Activated T-cell treated with anti-CD3 and anti-CD28 coated beads, Interleukin-2, amount 50 U/mL, for 24 hours (primary cell): ENCODE measurements at regions not wholly inside any gene's neighbourhood (a gene's known extent, or its start where the extent isn't known, plus 50 kb on each side); places are given as distances from the start of the nearest gene placed in this dataset.
"Not testable (repeated sequence)": the region's sequence is repeated elsewhere in the genome, so short reads cannot be mapped to it uniquely, and the experiment has no call there.

Experiments
- DNase-seq: peaks from one replicate; pipeline ENCODE4 v3.0.0-alpha.2; 2020
- H3K27ac Mint-ChIP-seq: 2 replicates; pipeline ENCODE4 v1.8.0; 2020; ENCODE audit warnings: mild to moderate bottlenecking, mixed read lengths
- H3K27me3 Mint-ChIP-seq: 2 replicates; pipeline ENCODE4 v1.8.0; 2020; ENCODE audit warnings: mixed read lengths
- H3K36me3 Mint-ChIP-seq: 2 replicates; pipeline ENCODE4 v1.8.0; 2020; ENCODE audit warnings: low read depth, mixed read lengths
- H3K4me1 Mint-ChIP-seq: 2 replicates; pipeline ENCODE4 v1.8.0; 2020; ENCODE audit warnings: low read depth, mixed read lengths
- H3K4me3 Mint-ChIP-seq: 2 replicates; pipeline ENCODE4 v1.8.0; 2020; ENCODE audit warnings: mild to moderate bottlenecking, moderate library complexity, mixed read lengths
- H3K9me3 Mint-ChIP-seq: 2 replicates; pipeline ENCODE4 v1.8.0; 2020; ENCODE audit warnings: mixed read lengths

DNA sequence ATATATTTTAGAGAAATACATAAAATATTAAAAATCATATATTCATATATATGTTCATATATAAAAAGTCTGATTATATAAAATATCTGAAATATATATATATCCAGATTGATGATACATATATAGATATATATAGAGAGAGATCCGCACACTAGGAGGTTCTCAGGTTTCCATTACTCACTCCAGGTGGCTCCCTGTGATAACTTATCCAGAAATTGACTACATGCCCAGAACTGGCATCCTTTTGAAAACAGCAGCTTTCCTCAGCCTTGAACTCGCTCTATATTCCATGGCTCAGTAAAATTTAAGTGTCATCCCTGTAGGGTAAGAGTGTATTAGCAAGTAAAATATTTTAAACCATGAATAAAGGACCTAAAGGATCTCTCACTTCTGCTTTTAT lies 206.8 kb downstream of the TINAG start:
- Mint-ChIP-seq H3K27me3 (no peaks in the 10 kb centered on the region), H3K27ac (no peak overlapping the region), H3K9me3 (peaks cover 8% of the 10 kb centered on the region), H3K4me3 (no peak overlapping the region), H3K4me1 (no peaks in the 10 kb centered on the region), H3K36me3 (no peaks in the 10 kb centered on the region)
- DNase-seq, result no peak

- no peak overlapping the region for H3K4me3 Mint-ChIP-seq
- H3K4me1 Mint-ChIP-seq, result no peaks in the 10 kb centered on the region
- H3K36me3 Mint-ChIP-seq, result no peaks in the 10 kb centered on the region
- no peaks in the 10 kb centered on the region for H3K27me3 Mint-ChIP-seq
- peaks cover 8% of the 10 kb centered on the region for H3K9me3 Mint-ChIP-seq
- H3K27ac Mint-ChIP-seq, result no peak overlapping the region
- no peak for DNase-seq
Measured at GRCh38 chr6:54515713-54516112, 207.5 kb downstream of the TINAG start.

DNA sequence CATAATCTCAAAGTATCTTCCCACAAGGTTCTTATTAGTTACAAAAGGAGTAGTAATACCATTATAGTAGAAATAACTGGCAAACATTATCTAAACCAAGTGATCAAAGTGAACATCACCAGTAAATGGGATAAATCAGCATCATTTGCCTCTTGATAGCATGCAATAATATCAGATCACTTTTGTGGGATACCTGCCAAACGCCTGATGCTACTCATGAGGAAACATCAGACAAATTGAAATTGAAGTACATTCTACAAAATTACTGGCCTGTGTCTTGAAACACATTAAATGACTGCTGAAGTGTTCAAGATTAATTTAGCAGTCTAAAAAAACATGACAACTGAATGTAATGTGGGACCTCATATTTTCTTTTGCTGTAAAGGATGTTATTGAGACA lies 208.1 kb downstream of the TINAG start:
- no peak overlapping the region for H3K27ac Mint-ChIP-seq

DNA sequence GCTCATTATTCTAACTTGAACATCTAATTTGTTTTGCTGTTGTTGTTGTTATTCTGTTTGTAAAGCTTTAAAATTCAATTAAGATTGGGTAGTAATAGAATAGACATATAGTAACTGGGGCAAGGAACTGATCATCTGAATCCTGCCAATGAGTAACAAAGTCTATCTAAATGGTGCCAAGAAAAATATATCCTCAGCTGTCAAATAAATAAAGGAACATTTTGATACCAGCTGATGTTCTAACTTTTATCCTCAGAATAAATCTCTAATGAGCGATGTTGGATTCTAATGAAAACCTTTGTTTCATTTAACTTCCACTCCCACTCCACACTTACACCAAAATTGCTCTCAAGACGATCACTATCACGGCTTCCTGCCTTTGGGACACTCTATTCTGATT lies 210.9 kb downstream of the TINAG start:
- no peak overlapping the region for H3K27ac Mint-ChIP-seq
- H3K27me3 Mint-ChIP-seq, result no peaks in the 10 kb centered on the region
- no peaks in the 10 kb centered on the region for H3K36me3 Mint-ChIP-seq
- no peak for DNase-seq
- peaks cover 7% of the 10 kb centered on the region for H3K9me3 Mint-ChIP-seq
- no peaks in the 10 kb centered on the region for H3K4me1 Mint-ChIP-seq
- no peak overlapping the region for H3K4me3 Mint-ChIP-seq

More for the DNA sequence above, 208.1 kb downstream of the TINAG start:
- Mint-ChIP-seq H3K36me3 (no peaks in the 10 kb centered on the region), H3K9me3 (peaks cover 8% of the 10 kb centered on the region), H3K4me3 (no peak overlapping the region), H3K4me1 (no peaks in the 10 kb centered on the region), H3K27me3 (no peaks in the 10 kb centered on the region)
- DNase-seq, result no peak

DNA sequence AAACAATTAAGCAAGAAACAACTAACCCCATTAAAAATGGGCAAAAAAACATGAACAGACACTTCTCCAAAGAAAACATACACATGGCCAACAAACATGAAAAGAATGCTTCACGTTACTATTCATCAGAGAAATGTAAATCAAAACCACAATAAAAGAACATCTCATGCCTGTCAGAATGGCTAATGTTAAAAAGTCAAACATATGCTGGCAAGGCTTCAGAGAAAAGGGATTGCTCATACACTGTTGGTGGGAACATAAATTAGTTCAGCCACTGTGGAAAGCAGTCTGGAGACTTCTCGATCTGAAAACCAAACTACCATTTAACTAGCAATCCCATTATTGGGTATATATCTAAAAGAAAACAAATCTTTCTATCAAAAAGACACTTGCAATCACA lies 217.5 kb downstream of the TINAG start:
- Mint-ChIP-seq H3K27me3 (no peaks in the 10 kb centered on the region), H3K4me3 (no peak overlapping the region), H3K9me3 (peaks cover 13% of the 10 kb centered on the region), H3K4me1 (no peaks in the 10 kb centered on the region), H3K27ac (no peak overlapping the region), H3K36me3 (no peaks in the 10 kb centered on the region)
- no peak for DNase-seq

DNA sequence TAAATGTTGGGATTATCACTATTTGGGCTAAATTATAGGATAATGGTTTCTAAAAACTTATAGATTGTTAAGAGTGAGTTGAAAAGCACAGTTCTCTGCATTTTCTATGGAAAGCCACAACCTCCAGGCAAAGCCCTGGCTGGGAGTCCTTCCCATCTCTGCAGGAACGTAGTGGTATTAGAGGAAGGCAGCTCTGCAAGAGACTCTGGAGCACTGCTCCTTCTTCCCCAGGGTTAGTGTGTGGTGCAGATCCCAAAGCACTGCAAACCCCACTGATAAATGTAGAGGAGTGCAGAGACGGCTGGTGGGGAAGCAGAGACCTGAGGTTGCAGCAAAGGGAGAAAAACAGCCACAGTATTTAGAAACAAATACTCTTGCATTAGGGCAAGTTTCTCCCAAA lies 225.3 kb downstream of the TINAG start:
- Mint-ChIP-seq H3K36me3 (no peaks in the 10 kb centered on the region), H3K27me3 (no peaks in the 10 kb centered on the region), H3K9me3 (no peaks in the 10 kb centered on the region), H3K4me3 (no peak overlapping the region), H3K4me1 (no peaks in the 10 kb centered on the region), H3K27ac (no peak overlapping the region)
- no peak for DNase-seq

- no peaks in the 10 kb centered on the region for H3K27me3 Mint-ChIP-seq
- no peak overlapping the region for H3K27ac Mint-ChIP-seq
- no peaks in the 10 kb centered on the region for H3K9me3 Mint-ChIP-seq
- no peaks in the 10 kb centered on the region for H3K36me3 Mint-ChIP-seq
- H3K4me3 Mint-ChIP-seq, result no peak overlapping the region
- H3K4me1 Mint-ChIP-seq, result no peaks in the 10 kb centered on the region
- DNase-seq, result no peak
Measured at GRCh38 chr6:54535568-54535967, 227.3 kb downstream of the TINAG start.

DNA sequence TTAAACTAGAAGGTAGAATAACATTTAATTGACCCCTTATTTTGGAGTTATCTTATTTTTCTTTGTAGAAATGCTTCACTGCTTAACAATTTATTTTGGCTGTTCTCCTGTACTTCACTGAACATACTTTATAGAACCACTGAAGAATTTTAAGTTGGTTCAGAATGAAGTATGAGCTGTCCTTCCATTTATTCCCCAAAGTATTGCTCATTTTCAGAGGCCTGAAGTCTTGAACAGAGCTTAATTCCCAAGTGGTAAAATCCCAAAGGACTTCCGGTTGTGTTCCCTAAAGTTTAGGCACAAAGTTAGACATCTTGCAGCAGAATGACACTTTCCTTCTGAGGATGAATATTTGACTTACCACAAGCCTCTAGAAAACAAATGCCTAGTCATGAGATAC lies 233.3 kb downstream of the TINAG start:
- DNase-seq, result no peak
- peaks cover 6% of the 10 kb centered on the region for H3K9me3 Mint-ChIP-seq
- H3K4me1 Mint-ChIP-seq, result no peaks in the 10 kb centered on the region
- H3K4me3 Mint-ChIP-seq, result no peak overlapping the region
- H3K27ac Mint-ChIP-seq, result no peak overlapping the region
- no peaks in the 10 kb centered on the region for H3K27me3 Mint-ChIP-seq
- no peaks in the 10 kb centered on the region for H3K36me3 Mint-ChIP-seq

- Mint-ChIP-seq H3K27ac (no peak overlapping the region), H3K27me3 (no peaks in the 10 kb centered on the region), H3K36me3 (no peaks in the 10 kb centered on the region), H3K4me1 (no peaks in the 10 kb centered on the region), H3K4me3 (no peak overlapping the region), H3K9me3 (peaks cover 19% of the 10 kb centered on the region)
- DNase-seq, result no peak
Measured at GRCh38 chr6:54559136-54559535, 250.9 kb downstream of the TINAG start.

DNA sequence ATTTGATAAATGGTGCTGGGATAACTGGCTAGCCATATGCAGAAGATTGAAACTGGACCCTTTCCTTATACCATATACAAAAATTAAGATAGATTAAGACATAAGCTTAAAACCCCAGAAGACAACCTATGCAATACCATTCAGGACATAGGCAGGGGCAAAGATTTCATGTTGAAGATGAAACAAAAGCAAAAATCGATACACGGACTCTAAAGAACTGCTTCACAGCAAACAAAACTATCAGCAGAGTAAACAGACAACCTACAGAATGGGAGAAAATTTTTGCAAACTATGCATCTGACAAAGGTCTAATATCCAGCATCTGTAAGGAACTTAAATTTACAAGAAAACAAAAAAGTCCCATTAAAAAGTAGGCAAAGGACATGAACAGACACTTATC lies 255.9 kb downstream of the TINAG start:
- DNase-seq, H3K36me3 Mint-ChIP-seq, H3K27me3 Mint-ChIP-seq, H3K4me1 Mint-ChIP-seq, H3K4me3 Mint-ChIP-seq, H3K27ac Mint-ChIP-seq: not testable (repeated sequence)
- peaks cover 13% of the 10 kb centered on the region for H3K9me3 Mint-ChIP-seq

GRCh38 chr6:54574671-54575070 lies 266.4 kb downstream of the TINAG start:
- H3K27ac Mint-ChIP-seq, result no peak overlapping the region
- H3K4me1 Mint-ChIP-seq, result no peaks in the 10 kb centered on the region
- no peak for DNase-seq
- H3K4me3 Mint-ChIP-seq, result no peak overlapping the region
- peaks cover 6% of the 10 kb centered on the region for H3K9me3 Mint-ChIP-seq
- H3K27me3 Mint-ChIP-seq, result no peaks in the 10 kb centered on the region
- H3K36me3 Mint-ChIP-seq, result no peaks in the 10 kb centered on the region

DNA sequence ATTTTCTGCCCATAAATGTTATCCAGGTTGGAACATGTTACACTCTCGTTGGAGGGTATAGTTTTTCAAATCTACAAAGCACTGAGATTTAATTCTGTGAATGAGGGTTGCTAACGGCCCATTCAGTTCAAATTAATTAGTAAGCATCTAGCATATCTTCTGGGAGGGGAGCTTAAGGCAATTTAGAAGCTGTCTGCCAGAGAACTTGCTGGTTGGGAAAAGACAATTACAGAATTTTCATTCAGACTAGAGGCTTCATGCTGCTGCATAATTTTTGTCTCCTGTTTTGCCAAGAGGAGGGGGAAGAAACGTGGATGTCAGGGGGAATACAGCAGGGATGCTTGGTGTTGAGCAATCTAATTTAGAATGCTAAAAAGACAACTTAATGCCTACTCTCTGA lies 268.3 kb upstream of the FAM83B start:
- no peak overlapping the region for H3K27ac Mint-ChIP-seq
- H3K9me3 Mint-ChIP-seq, result no peaks in the 10 kb centered on the region
- H3K4me1 Mint-ChIP-seq, result no peaks in the 10 kb centered on the region
- H3K27me3 Mint-ChIP-seq, result no peaks in the 10 kb centered on the region
- DNase-seq, result no peak
- H3K36me3 Mint-ChIP-seq, result no peaks in the 10 kb centered on the region
- H3K4me3 Mint-ChIP-seq, result no peak overlapping the region

DNA sequence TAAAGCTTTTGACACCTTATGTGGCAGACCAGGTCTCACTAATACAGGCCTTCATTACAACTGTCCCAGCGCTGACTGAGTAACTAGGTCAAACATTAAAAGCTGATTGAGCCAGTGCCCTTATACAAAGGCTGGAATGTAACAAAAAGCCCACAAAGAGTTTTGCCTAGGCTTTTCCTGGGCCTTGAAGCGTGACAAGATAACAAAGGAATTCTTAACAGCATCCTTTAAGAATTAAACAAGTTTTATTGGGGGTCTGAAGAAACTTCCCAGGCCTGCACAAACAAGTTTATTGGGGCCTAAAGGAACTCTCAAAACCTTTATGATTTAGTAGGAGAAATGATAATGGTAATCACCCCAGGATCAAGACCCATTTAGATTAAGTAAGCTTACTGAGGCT lies 267.6 kb upstream of the FAM83B start:
- DNase-seq, result no peak
- Mint-ChIP-seq H3K4me3 (no peak overlapping the region), H3K36me3 (no peaks in the 10 kb centered on the region), H3K27me3 (no peaks in the 10 kb centered on the region), H3K4me1 (no peaks in the 10 kb centered on the region), H3K27ac (no peak overlapping the region), H3K9me3 (peaks cover 3% of the 10 kb centered on the region)

DNA sequence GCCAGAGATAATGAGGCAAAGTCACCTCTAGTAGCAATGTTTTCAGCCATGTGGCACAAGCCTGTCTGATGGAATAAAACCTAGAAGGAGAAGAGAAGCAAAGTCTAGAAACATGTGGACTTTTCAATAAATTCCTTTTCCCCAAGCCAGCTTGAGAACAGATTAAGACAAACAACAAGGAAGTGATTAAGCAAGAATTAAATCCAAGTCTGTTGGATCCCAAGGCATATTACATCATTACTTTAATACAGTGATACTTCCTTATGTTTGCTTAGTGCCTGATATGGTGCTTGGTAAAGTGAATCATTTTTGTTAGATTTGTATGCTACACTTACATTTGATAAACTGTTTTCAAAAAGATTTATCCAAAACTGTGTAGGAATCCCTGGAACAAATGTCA lies 260.3 kb upstream of the FAM83B start:
- no peaks in the 10 kb centered on the region for H3K36me3 Mint-ChIP-seq
- H3K4me3 Mint-ChIP-seq, result no peak overlapping the region
- DNase-seq, result no peak
- H3K9me3 Mint-ChIP-seq, result peaks cover 6% of the 10 kb centered on the region
- no peaks in the 10 kb centered on the region for H3K27me3 Mint-ChIP-seq
- no peaks in the 10 kb centered on the region for H3K4me1 Mint-ChIP-seq
- no peak overlapping the region for H3K27ac Mint-ChIP-seq

DNA sequence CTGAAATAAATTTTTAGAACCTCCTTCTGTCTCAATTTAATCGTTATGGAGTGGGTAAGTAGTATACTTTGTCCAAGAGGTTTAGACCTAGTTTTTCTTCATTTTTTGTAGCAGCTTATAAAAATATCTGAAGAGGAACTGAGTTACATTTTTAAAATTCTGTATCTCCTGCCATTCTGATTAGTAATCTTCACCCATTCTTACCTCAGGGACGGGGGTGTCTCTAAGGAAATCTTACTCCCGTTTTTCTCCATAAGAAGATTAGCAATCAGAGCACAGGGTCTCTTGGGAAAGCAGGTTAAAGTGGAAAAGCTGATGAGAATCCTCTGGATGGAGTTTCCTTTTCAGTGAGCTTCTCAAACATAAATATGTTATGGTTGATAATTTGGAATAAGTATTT lies 259.3 kb upstream of the FAM83B start:
- H3K27me3 Mint-ChIP-seq, result no peaks in the 10 kb centered on the region
- no peak overlapping the region for H3K4me3 Mint-ChIP-seq
- no peaks in the 10 kb centered on the region for H3K36me3 Mint-ChIP-seq
- no peak for DNase-seq
- no peaks in the 10 kb centered on the region for H3K4me1 Mint-ChIP-seq
- peaks cover 6% of the 10 kb centered on the region for H3K9me3 Mint-ChIP-seq
- no peak overlapping the region for H3K27ac Mint-ChIP-seq

- Mint-ChIP-seq H3K27ac (no peak overlapping the region), H3K4me3 (no peak overlapping the region), H3K27me3 (no peaks in the 10 kb centered on the region), H3K36me3 (no peaks in the 10 kb centered on the region), H3K4me1 (no peaks in the 10 kb centered on the region), H3K9me3 (peaks cover 6% of the 10 kb centered on the region)
- no peak for DNase-seq
Measured at GRCh38 chr6:54588176-54588575, 258.4 kb upstream of the FAM83B start.
